BJ (cell line): ENCODE measurements at regions not wholly inside any gene's neighbourhood (a gene's known extent, or its start where the extent isn't known, plus 50 kb on each side); places are given as distances from the start of the nearest gene placed in this dataset.

Source experiments
- CTCF ChIA-PET: fragments of 350-600 bp; formaldehyde crosslinking; extraction: SDS; loops from one replicate; lab custom pipeline; 2021; ENCODE audit warnings: antibody characterized with exemption, inconsistent platforms; lab: Yijun Ruan, JAX
- POLR2A ChIA-PET: fragments of 300-600 bp; sonication (Branson Sonifier 250); formaldehyde crosslinking; extraction: SDS; loops from one replicate; lab custom pipeline; 2021; ENCODE audit warnings: antibody characterized with exemption; lab: Charles Lee
- DNase-seq: peaks from one replicate; pipeline ENCODE4 v3.0.0-alpha.2; 2011; ENCODE audit warnings: low read depth
- H3K27me3 ChIP-seq: 2 replicates; pipeline ENCODE4 v1.6.0; 2011; ENCODE audit warnings: low read length; ENCODE audit not compliant: control insufficient read depth, insufficient read depth
- H3K36me3 ChIP-seq: 2 replicates; pipeline ENCODE4 v1.5.1; 2011; ENCODE audit warnings: low read length; ENCODE audit not compliant: control insufficient read depth, insufficient read depth
- H3K4me3 ChIP-seq: 2 replicates; pipeline ENCODE4 v1.5.1; 2011; ENCODE audit warnings: low read depth, mild to moderate bottlenecking, control low read depth, low read length
- CTCF ChIP-seq: IDR thresholded peaks from 2 replicates; pipeline ENCODE4 v1.5.1; 2011; ENCODE audit warnings: low read depth, mild to moderate bottlenecking, control low read depth, inconsistent platforms, low read length, moderate library complexity; ENCODE audit not compliant: insufficient read depth

- H3K4me3 ChIP-seq: no peak overlapping the region
- ChIA-PET CTCF (interaction anchor here (0.7 to 1.4 kb wide), 4 partner anchors 36 to 631 kb away, joined by 3 to 14 read pairs (median 4); no protein-coding TSS in a partner anchor), POLR2A (no interaction called here)
- peaks cover 9% of the 10 kb centered on the region for H3K27me3 ChIP-seq
- no peak for DNase-seq
- H3K36me3 ChIP-seq: no peaks in the 10 kb centered on the region
- no peak for TF ChIP-seq CTCF
Observed at GRCh38 chr5:154606246-154606645, 128.2 kb upstream of the HAND1 start.

- no peak for DNase-seq
- no peak for TF ChIP-seq CTCF
- H3K27me3 ChIP-seq: no peaks in the 10 kb centered on the region; the same call in 1 of the 2 replicates
- POLR2A ChIA-PET: no interaction called here
- no peaks in the 10 kb centered on the region for H3K36me3 ChIP-seq
- H3K4me3 ChIP-seq: no peak overlapping the region
- CTCF ChIA-PET: interaction anchor here (0.7 to 1.5 kb wide), 2 partner anchors 83 to 136 kb away, joined by 4 to 5 read pairs; no protein-coding TSS in a partner anchor
Observed at GRCh38 chr5:154603953-154604679, 126.1 kb upstream of the HAND1 start.

GRCh38 chr5:154603485-154603884, 125.5 kb upstream of the HAND1 start:
- Histone ChIP-seq H3K27me3 (peaks cover under 1% of the 10 kb centered on the region; the same call in 1 of the 2 replicates), H3K36me3 (no peaks in the 10 kb centered on the region), H3K4me3 (no peak overlapping the region)
- POLR2A ChIA-PET: no interaction called here
- no peak for DNase-seq
- no peak for TF ChIP-seq CTCF
- CTCF ChIA-PET: interaction anchor here (0.7 to 1.5 kb wide), 2 partner anchors 82 to 135 kb away, joined by 4 to 5 read pairs; no protein-coding TSS in a partner anchor

GRCh38 chr5:154603011-154603410, 125.0 kb upstream of the HAND1 start:
- no peak for TF ChIP-seq CTCF
- ChIA-PET CTCF (interaction anchor here (0.7 to 1.5 kb wide), 3 partner anchors 82 to 135 kb away, joined by 3 to 5 read pairs (median 4); no protein-coding TSS in a partner anchor), POLR2A (interaction anchor here (0.6 kb wide), 1 partner anchor 314 kb away, joined by 3 read pairs; no protein-coding TSS in a partner anchor)
- H3K4me3 ChIP-seq: no peak overlapping the region
- H3K27me3 ChIP-seq: peaks cover 2% of the 10 kb centered on the region
- no peaks in the 10 kb centered on the region for H3K36me3 ChIP-seq
- DNase-seq: no peak

- POLR2A ChIA-PET: no interaction called here
Observed at GRCh38 chr5:154601014-154601413, 123.0 kb upstream of the HAND1 start.

More at GRCh38 chr5:154601014-154601413, 123.0 kb upstream of the HAND1 start:
- H3K36me3 ChIP-seq: no peaks in the 10 kb centered on the region
- CTCF ChIA-PET: no interaction called here
- no peak for DNase-seq
- no peak overlapping the region for H3K4me3 ChIP-seq
- H3K27me3 ChIP-seq: peaks cover 2% of the 10 kb centered on the region
- no peak for TF ChIP-seq CTCF
